GM12878 (cell line): ENCODE measurements at regions not wholly inside any gene's neighbourhood (a gene's known extent, or its start where the extent isn't known, plus 50 kb on each side); places are given as distances from the start of the nearest gene placed in this dataset.

ENCODE experiments used
- ATAC-seq: fragments of 200-7000 bp; cut with Tn5 transposase; 3 replicates; pipeline ENCODE4 v1.9.1; 2020; ENCODE audit warnings: mild to moderate bottlenecking, moderate library complexity
- BruUV-seq: library from RNA; stranded (reverse); fragments of 400-500 nt; replicated peaks from 2 replicates; lab custom pipeline; 2021; lab: Mats Ljungman, UMichigan
- CTCF ChIA-PET: fragments of 300-600 bp; sonication (Branson Sonifier 250); formaldehyde crosslinking; extraction: SDS; loops from one replicate; lab custom pipeline; 2021; ENCODE audit warnings: inconsistent platforms; lab: Yijun Ruan, JAX
- POLR2A ChIA-PET: fragments of 350-600 bp; formaldehyde crosslinking; extraction: SDS; loops from one replicate; lab custom pipeline; 2021; ENCODE audit warnings: inconsistent platforms; lab: Charles Lee
- RAD21 ChIA-PET: fragments of 300-600 bp; sonication (Branson Sonifier 250); formaldehyde crosslinking; loops from one replicate; lab custom pipeline; 2023; ENCODE audit warnings: antibody characterized with exemption; ENCODE audit not compliant: unreplicated experiment; lab: Charles Lee
- SMC1A ChIA-PET: fragments of 300-600 bp; sonication (Branson Sonifier 250); formaldehyde crosslinking; loops from one replicate; lab custom pipeline; 2023; ENCODE audit not compliant: unreplicated experiment, uncharacterized antibody; lab: Charles Lee
- DNase-seq: peaks from one replicate; pipeline ENCODE4 v3.0.0-alpha.2; 2011; ENCODE audit warnings: low read depth, low spot score
- FAIRE-seq: peaks from 3 replicates; lab custom pipeline; 2011; peaks lifted over from hg19 to GRCh38; lab: Jason Lieb, UNC
- H2AFZ ChIP-seq: 2 replicates; pipeline ENCODE4 v1.6.0; 2011; ENCODE audit warnings: low read depth, low read length, control low read depth; ENCODE audit not compliant: control insufficient read depth
- H3K27ac ChIP-seq: 2 replicates; pipeline ENCODE4 v1.5.1; 2011; ENCODE audit warnings: control low read depth; ENCODE audit not compliant: control insufficient read depth, insufficient read depth
- H3K27me3 ChIP-seq, 2 experiments: replicated peaks in 1 of 2; 2 replicates each; pipeline versions ENCODE4 v1.6.0 to v1.6.1; 2011; ENCODE audit warnings: low read length in 1 of 2; ENCODE audit not compliant: control insufficient read depth in 2 of 2, insufficient read depth in 2 of 2
- H3K36me3 ChIP-seq, 2 experiments: 2 replicates each; pipeline ENCODE4 v1.5.1; 2011; ENCODE audit warnings: low read length in 1 of 2; ENCODE audit not compliant: control insufficient read depth in 2 of 2, insufficient read depth in 2 of 2
- H3K4me1 ChIP-seq: 2 replicates; pipeline ENCODE4 v1.6.1; 2011; ENCODE audit warnings: mild to moderate bottlenecking, low read length, moderate library complexity, mixed read lengths; ENCODE audit not compliant: control insufficient read depth, insufficient read depth
- H3K4me2 ChIP-seq: 2 replicates; pipeline ENCODE4 v1.6.0; 2011; ENCODE audit warnings: control low read depth; ENCODE audit not compliant: control insufficient read depth, insufficient read depth
- H3K4me3 ChIP-seq: fragments of 200-600 bp; sonication (generic); 2 replicates; pipeline ENCODE4 v1.5.1; 2016
- H3K79me2 ChIP-seq: 2 replicates; pipeline ENCODE4 v1.6.0; 2011; ENCODE audit warnings: low read length; ENCODE audit not compliant: control insufficient read depth, insufficient read depth
- H3K9ac ChIP-seq: 2 replicates; pipeline ENCODE4 v1.8.0; 2011; ENCODE audit warnings: low read length, control low read depth, mixed read lengths; ENCODE audit not compliant: control insufficient read depth, insufficient read depth
- H3K9me3 ChIP-seq: replicated peaks from 3 replicates; pipeline ENCODE4 v1.5.1; 2011; ENCODE audit warnings: mild to moderate bottlenecking, low read length; ENCODE audit not compliant: control insufficient read depth, insufficient read depth
- H4K20me1 ChIP-seq: 2 replicates; pipeline ENCODE4 v1.6.0; 2011; ENCODE audit not compliant: control insufficient read depth, insufficient read depth
- CEBPB ChIP-seq, 2 experiments: fragments of 150-350 bp in 1 of 2; IDR thresholded peaks; 2 replicates each; pipeline ENCODE4 v1.6.1; 2012 to 2014; ENCODE audit warnings: low read depth in 2 of 2, low read length in 2 of 2, borderline replicate concordance in 1 of 2, inconsistent platforms in 1 of 2
- CHD4 ChIP-seq: fragments of 200-600 bp; sonication (generic); IDR thresholded peaks from 2 replicates; pipeline ENCODE4 v1.6.1; 2016; ENCODE audit warnings: mild to moderate bottlenecking
- EED ChIP-seq: sonication (generic); IDR thresholded peaks from 2 replicates; pipeline ENCODE4 v1.6.1; 2016; ENCODE audit warnings: antibody characterized with exemption, low read depth
- IRF4 ChIP-seq: IDR thresholded peaks from 2 replicates; pipeline ENCODE4 v1.6.1; 2011; ENCODE audit warnings: low read depth, low read length
- NFIC ChIP-seq: IDR thresholded peaks from 2 replicates; pipeline ENCODE4 v1.6.1; 2012; ENCODE audit warnings: low read depth, mild to moderate bottlenecking, inconsistent platforms, low read length, moderate library complexity
- SMAD1 ChIP-seq: fragments of 450-650 bp; IDR thresholded peaks from 2 replicates; pipeline ENCODE4 v1.6.1; 2018; ENCODE audit warnings: mild to moderate bottlenecking, low read depth; ENCODE audit not compliant: partially characterized antibody
- SREBF1 ChIP-seq: IDR thresholded peaks from 2 replicates; pipeline ENCODE4 v1.6.1; 2012; ENCODE audit warnings: mild to moderate bottlenecking, low read length
- STAT3 ChIP-seq: IDR thresholded peaks from 2 replicates; pipeline ENCODE4 v1.6.1; 2011; ENCODE audit warnings: low read depth, low read length, improper control_type of control experiment
- SUPT20H ChIP-seq: IDR thresholded peaks from 2 replicates; pipeline ENCODE4 v1.6.1; 2011; ENCODE audit warnings: low read depth, mild to moderate bottlenecking, low read length, moderate library complexity, borderline replicate concordance; ENCODE audit not compliant: control insufficient read depth
- WGBS: methylation state at CpG from one replicate; pipeline ENCODE4 v1.1.6; 2016; ENCODE audit warnings: low lambda C conversion rate; ENCODE audit not compliant: insufficient replicate concordance, insufficient coverage; ENCODE audit errors: missing lambda C conversion rate; 5-methylcytosine and 5-hydroxymethylcytosine counted together
- in situ Hi-C: fragments of 300-500 bp; cut with MboI; formaldehyde crosslinking; loops from 9 replicates; pipeline ENCODE4 v1.14.3; 2018; ENCODE audit warnings: mixed read lengths
- intact Hi-C: fragments of 100-400 bp; cut with micrococcal nuclease; formaldehyde crosslinking; loops from one replicate; pipeline ENCODE4 v1.14.2; 2022; ENCODE audit not compliant: unreplicated experiment
- TF ChIP-seq, protein P1 (sequence below): fragments of 450-650 bp; IDR thresholded peaks from 2 replicates; pipeline ENCODE4 v1.6.1; 2016; ENCODE audit warnings: mild to moderate bottlenecking
- TF ChIP-seq, protein P2 (sequence below): IDR thresholded peaks from 2 replicates; pipeline ENCODE4 v1.6.1; 2012; ENCODE audit warnings: improper control_type of control experiment, low read depth, low read length; ENCODE audit not compliant: insufficient replicate concordance
- TF ChIP-seq, protein P3 (sequence below): fragments of 450-650 bp; IDR thresholded peaks from 2 replicates; pipeline ENCODE4 v1.6.1; 2017; ENCODE audit warnings: borderline replicate concordance
- TF ChIP-seq, protein P4 (sequence below): IDR thresholded peaks from 2 replicates; pipeline ENCODE4 v1.6.1; 2012; ENCODE audit warnings: mild to moderate bottlenecking, low read depth, low read length

DNA sequence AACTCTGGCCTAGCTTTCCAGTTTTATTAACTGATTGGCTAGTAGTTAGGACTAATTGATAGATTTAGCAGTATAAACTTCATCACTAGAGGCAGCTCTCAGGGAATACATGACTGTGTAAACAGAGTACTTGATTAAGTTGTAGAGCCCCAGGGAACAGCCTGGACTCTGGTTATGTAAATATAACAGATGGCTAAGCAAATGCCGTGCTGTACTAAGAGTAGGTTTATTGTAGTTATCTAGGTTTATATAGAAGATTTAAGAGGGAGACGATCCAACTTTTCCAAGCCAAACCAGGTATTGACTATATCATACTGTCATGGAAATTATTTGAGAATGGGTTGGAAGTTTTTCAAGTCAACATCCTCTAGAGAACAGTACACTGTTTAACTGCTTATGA, 463.4 kb upstream of the GRID2 start:
- H3K27ac ChIP-seq, result no peak overlapping the region
- WGBS, result 0% methylated on average over 2 of the region's 2 CpGs
- FAIRE-seq, result no peak

More for the DNA sequence above, 463.4 kb upstream of the GRID2 start:
- CTCF ChIA-PET, result no interaction called here
- TF ChIP-seq, protein P1, sequence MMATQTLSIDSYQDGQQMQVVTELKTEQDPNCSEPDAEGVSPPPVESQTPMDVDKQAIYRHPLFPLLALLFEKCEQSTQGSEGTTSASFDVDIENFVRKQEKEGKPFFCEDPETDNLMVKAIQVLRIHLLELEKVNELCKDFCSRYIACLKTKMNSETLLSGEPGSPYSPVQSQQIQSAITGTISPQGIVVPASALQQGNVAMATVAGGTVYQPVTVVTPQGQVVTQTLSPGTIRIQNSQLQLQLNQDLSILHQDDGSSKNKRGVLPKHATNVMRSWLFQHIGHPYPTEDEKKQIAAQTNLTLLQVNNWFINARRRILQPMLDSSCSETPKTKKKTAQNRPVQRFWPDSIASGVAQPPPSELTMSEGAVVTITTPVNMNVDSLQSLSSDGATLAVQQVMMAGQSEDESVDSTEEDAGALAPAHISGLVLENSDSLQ, result no peak
- TF ChIP-seq NFIC (no peak), EED (no peak), STAT3 (no peak), SMAD1 (no peak), SUPT20H (no peak), IRF4 (no peak), CHD4 (no peak), SREBF1 (no peak), CEBPB (IDR thresholded peaks at IDR 0.05; ENCODE audit: borderline replicate concordance in 1 of 2, low read depth in 2 of 2, low read length in 2 of 2) (no peak)
- TF ChIP-seq, protein P2, sequence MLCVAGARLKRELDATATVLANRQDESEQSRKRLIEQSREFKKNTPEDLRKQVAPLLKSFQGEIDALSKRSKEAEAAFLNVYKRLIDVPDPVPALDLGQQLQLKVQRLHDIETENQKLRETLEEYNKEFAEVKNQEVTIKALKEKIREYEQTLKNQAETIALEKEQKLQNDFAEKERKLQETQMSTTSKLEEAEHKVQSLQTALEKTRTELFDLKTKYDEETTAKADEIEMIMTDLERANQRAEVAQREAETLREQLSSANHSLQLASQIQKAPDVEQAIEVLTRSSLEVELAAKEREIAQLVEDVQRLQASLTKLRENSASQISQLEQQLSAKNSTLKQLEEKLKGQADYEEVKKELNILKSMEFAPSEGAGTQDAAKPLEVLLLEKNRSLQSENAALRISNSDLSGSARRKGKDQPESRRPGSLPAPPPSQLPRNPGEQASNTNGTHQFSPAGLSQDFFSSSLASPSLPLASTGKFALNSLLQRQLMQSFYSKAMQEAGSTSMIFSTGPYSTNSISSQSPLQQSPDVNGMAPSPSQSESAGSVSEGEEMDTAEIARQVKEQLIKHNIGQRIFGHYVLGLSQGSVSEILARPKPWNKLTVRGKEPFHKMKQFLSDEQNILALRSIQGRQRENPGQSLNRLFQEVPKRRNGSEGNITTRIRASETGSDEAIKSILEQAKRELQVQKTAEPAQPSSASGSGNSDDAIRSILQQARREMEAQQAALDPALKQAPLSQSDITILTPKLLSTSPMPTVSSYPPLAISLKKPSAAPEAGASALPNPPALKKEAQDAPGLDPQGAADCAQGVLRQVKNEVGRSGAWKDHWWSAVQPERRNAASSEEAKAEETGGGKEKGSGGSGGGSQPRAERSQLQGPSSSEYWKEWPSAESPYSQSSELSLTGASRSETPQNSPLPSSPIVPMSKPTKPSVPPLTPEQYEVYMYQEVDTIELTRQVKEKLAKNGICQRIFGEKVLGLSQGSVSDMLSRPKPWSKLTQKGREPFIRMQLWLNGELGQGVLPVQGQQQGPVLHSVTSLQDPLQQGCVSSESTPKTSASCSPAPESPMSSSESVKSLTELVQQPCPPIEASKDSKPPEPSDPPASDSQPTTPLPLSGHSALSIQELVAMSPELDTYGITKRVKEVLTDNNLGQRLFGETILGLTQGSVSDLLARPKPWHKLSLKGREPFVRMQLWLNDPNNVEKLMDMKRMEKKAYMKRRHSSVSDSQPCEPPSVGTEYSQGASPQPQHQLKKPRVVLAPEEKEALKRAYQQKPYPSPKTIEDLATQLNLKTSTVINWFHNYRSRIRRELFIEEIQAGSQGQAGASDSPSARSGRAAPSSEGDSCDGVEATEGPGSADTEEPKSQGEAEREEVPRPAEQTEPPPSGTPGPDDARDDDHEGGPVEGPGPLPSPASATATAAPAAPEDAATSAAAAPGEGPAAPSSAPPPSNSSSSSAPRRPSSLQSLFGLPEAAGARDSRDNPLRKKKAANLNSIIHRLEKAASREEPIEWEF, result no peak
- TF ChIP-seq, protein P3, sequence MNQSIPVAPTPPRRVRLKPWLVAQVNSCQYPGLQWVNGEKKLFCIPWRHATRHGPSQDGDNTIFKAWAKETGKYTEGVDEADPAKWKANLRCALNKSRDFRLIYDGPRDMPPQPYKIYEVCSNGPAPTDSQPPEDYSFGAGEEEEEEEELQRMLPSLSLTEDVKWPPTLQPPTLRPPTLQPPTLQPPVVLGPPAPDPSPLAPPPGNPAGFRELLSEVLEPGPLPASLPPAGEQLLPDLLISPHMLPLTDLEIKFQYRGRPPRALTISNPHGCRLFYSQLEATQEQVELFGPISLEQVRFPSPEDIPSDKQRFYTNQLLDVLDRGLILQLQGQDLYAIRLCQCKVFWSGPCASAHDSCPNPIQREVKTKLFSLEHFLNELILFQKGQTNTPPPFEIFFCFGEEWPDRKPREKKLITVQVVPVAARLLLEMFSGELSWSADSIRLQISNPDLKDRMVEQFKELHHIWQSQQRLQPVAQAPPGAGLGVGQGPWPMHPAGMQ, result no peak
- TF ChIP-seq, protein P4, sequence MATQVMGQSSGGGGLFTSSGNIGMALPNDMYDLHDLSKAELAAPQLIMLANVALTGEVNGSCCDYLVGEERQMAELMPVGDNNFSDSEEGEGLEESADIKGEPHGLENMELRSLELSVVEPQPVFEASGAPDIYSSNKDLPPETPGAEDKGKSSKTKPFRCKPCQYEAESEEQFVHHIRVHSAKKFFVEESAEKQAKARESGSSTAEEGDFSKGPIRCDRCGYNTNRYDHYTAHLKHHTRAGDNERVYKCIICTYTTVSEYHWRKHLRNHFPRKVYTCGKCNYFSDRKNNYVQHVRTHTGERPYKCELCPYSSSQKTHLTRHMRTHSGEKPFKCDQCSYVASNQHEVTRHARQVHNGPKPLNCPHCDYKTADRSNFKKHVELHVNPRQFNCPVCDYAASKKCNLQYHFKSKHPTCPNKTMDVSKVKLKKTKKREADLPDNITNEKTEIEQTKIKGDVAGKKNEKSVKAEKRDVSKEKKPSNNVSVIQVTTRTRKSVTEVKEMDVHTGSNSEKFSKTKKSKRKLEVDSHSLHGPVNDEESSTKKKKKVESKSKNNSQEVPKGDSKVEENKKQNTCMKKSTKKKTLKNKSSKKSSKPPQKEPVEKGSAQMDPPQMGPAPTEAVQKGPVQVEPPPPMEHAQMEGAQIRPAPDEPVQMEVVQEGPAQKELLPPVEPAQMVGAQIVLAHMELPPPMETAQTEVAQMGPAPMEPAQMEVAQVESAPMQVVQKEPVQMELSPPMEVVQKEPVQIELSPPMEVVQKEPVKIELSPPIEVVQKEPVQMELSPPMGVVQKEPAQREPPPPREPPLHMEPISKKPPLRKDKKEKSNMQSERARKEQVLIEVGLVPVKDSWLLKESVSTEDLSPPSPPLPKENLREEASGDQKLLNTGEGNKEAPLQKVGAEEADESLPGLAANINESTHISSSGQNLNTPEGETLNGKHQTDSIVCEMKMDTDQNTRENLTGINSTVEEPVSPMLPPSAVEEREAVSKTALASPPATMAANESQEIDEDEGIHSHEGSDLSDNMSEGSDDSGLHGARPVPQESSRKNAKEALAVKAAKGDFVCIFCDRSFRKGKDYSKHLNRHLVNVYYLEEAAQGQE, result no peak
- Histone ChIP-seq H2AFZ (no peak overlapping the region), H3K27me3 (no peaks in the 10 kb centered on the region), H3K9me3 (no peaks in the 10 kb centered on the region), H3K4me3 (no peak overlapping the region), H3K79me2 (no peaks in the 10 kb centered on the region), H3K4me1 (no peaks in the 10 kb centered on the region), H3K36me3 (no peaks in the 10 kb centered on the region), H4K20me1 (no peaks in the 10 kb centered on the region), H3K9ac (no peak overlapping the region), H3K4me2 (no peak overlapping the region)
- in situ Hi-C loops, result no loop called here
- BruUV-seq, result no TSS peak
- DNase-seq (no peak), ATAC-seq (no peak)
- SMC1A ChIA-PET, result no interaction called here
- RAD21 ChIA-PET, result no interaction called here
- intact Hi-C loops, result no loop called here
- POLR2A ChIA-PET, result no interaction called here
